ENCODE measurements at regions not wholly inside any gene's neighbourhood (a gene's known extent, or its start where the extent isn't known, plus 50 kb on each side); places are given as distances from the start of the nearest gene placed in this dataset.

GRCh38 chr2:177029075-177029474 is 183.5 kb upstream of the HNRNPA3 start:
- no peak for TF ChIP-seq CTCF (IDR thresholded peaks at IDR 0.05; ENCODE audit: poor library complexity)
- no peak for TF ChIP-seq EZH2phosphoT487 (IDR thresholded peaks at IDR 0.05; ENCODE audit: low read depth, severe bottlenecking, unreplicated experiment)
